GM18909 (cell line): ENCODE measurements at regions not wholly inside any gene's neighbourhood (a gene's known extent, or its start where the extent isn't known, plus 50 kb on each side); places are given as distances from the start of the nearest gene placed in this dataset.
A peak's percentile ranks its signal among the peaks of the same experiment; 100 is the strongest.
"Not testable (repeated sequence)": the region's sequence is repeated elsewhere in the genome, so short reads cannot be mapped to it uniquely, and the experiment has no call there.

ENCODE experiments used
- ATAC-seq: cut with Tn5 transposase; IDR thresholded peaks from one replicate; pipeline ENCODE4 v1.9.1; 2021; ENCODE audit warnings: mild to moderate bottlenecking; ENCODE audit not compliant: unreplicated experiment, poor library complexity

DNA sequence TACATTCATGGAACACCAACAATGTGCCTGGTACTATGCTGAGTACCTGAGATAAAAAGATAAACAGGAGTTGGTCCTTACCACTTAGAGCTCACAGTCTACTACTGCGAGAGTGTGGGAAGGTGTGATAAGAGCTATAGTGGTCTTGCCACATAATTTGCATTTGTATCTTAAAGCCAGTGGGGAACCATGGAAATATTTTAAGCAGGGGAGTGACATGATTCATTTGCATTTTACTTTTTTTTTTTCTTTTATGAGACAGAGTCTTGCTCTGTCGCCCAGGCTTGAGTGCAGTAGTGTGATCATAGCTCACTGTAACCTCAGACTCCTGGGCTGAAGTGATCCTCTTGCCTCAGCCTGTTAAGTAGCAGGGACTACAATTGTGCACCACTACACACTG, 53.6 kb downstream of the SRGAP2 start:
- ATAC-seq, result peak; percentile 91

DNA sequence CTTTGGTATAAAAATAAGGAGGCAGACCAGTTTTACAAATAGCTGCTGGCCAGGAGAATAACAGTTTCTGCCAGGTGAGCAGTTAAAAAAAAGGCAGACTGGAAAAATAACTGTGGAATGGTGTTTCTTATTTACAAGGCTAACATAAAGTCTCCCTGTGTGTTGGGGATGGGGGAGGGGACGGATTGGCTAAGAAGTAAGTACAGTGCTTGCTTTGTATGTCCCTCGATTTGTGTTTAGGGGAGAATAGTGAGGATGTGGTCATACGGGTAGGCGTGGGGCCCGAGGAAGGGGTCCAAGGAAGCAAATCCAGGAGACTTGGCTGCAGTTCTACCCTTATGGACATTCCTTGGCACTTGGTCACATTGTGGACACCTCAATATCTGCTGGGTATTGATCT, 58.1 kb downstream of the SRGAP2 start:
- not testable (repeated sequence) for ATAC-seq

DNA sequence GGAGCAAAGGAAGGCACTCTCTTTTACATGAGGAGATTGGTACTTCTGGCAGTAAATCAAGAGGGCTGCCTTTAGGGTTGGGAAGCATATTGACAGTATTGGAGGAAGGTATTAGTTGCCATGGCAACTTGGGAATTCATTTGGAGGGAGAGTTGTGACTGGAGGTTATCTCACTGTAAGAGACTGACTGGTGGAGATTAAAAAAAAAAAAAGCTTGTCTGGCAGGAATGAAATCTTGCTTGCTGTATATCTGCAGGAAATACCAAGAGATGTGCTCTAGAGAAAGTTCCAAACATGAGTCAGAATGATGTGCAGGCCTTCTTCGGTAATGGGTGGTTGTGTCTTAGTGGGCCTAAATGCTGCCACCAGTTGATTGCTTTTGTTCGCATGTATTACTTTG, 59.1 kb downstream of the SRGAP2 start:
- ATAC-seq, result not testable (repeated sequence)

DNA sequence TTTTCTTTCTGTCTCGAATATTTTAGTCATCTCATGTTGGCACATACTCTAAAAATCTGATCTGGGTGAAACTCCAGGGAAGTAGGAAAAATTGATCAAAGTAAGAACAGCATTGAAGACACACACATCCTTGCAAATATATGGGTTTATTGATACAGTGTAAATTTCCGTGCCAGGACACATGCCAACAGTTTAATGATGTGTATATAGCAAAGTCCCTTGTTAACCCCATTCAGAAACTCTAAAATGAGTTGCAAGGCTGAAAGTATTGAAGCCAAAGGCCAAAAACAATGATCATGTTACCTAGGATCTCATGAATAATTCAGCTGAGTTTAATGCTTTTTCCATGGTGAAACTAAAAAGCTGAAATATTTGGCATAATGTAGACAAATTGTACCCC, 61.6 kb downstream of the SRGAP2 start:
- ATAC-seq, result not testable (repeated sequence)

DNA sequence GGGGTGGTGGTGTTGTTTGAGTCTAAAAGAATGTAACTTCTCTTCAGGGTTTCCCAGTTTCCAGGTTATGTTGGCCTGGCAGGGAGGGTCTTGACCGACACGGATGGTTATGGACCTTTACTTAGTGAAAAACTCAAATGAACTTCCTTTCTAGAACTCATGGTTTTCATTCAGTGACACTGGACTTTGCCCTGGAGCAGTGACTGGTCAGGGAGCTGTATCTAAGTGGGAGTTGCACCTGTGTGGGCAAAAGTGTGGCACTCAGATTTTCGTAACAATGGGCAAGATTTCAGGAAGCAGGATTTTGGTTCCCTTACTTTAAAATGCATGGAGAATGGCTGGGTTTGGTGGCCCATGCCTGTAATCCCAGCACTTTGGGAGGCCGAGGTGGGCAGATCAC, 67.8 kb downstream of the SRGAP2 start:
- ATAC-seq, result not testable (repeated sequence)

DNA sequence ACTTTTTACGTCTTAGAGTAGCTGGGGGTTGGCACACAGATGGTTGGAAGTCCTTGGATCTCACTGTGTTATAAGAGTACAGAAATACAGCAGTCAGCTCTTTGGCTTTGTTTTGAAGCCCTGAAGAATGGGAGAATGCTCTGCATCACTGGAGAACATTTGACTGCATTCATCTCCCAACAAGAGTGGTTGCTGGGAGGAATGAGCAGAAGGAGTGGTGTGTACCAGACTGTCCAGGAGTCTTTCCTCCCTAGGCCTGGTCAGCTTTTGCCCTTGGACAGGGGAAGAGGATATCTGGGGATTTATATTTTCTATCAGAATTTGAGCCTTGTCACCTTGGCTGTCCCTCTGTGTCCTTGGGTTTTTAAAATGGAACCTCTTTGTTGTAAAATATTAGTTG, 69.8 kb downstream of the SRGAP2 start:
- not testable (repeated sequence) for ATAC-seq

DNA sequence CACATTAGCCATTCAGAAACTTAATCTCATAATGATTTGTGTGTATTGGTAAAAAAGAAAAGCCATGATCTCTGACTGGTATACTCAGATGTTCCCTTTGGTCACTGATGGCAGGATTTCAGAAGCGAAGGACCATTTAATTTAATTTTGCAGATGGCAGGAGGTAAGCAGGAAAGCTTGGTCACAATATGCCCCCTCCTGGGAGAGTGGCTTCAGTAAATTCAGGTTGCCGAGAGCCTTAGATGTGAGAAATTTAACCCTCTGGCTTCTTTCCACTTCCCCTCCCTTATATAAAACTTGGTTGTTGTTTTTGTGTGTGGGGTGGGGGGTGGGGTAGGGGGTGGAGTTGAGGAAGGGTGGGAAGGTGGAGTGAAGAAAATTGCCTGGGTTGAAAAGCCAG, 72.8 kb downstream of the SRGAP2 start:
- not testable (repeated sequence) for ATAC-seq

DNA sequence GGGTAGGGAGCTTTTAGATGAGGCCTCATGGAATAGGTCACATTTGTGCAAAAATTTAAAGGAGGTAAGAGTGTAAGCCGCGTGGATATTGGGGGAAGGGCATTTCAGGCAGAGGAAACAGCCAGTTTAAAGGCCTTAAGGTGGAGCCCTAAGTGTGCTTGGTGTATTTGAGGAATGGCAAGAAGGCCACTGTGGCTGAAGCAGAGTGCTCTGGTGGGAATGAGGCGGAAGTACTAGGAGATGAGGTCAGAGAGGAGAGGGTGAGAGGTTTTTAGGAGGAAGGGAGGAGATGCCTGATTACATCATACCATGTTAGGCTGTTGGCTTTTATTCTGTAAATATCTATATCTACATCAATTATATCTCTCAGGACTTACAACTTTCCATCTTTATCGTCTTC, 75.3 kb downstream of the SRGAP2 start:
- not testable (repeated sequence) for ATAC-seq

DNA sequence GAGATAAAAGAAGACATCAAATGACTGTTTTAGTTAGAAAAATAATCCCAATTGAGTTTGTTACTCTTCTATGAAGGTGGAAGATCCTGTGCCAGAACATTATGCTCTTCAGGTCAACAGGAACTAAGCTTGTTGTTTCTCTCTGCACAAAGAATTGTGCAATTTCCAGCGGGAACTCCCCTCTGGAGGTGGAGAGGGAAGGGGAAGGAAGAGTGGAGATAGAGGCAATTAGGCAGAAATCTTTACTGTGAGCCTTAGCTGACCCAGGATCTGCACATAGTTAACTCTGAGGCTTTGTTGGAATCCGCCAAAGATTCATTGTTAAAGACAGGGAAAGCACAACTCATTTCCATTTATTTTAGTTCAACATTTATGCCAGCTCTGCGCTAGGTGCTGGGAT, 77.3 kb downstream of the SRGAP2 start:
- not testable (repeated sequence) for ATAC-seq

DNA sequence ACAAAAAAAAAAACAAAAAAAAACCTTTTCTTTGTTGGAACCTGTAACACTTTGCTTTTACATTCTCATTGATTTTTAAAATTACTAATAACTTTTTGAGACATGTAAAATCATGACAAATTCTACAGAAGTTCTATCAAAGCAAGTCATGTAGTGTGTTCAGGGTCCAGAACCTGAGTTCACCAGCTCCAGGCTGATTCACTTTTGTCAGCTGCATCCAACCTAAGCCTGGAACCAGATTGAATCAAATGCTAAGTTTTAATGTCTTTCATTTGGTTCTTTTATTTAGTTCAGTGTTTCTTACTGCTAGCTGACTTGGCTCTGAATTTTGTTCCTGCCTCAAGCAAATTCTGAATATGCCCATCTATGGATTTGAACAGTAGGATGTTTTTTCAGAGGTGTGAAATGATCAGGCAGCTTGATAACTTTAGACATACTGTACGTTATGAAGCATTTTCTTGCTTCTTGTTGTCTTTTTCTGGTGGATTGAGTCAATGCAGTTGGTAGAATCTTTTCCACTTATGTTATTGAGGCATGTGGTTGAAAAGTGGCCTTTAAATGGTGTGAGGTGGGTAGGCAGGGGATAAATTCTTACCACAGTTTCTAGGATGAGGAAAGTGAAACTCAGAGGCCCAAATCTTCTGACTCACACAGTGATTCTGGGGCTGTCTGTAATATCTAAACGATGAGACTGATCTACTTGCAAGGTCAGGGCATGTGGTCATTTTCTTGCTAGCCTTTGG, 78.7 kb downstream of the SRGAP2 start:
- peak; percentile 80 for ATAC-seq

DNA sequence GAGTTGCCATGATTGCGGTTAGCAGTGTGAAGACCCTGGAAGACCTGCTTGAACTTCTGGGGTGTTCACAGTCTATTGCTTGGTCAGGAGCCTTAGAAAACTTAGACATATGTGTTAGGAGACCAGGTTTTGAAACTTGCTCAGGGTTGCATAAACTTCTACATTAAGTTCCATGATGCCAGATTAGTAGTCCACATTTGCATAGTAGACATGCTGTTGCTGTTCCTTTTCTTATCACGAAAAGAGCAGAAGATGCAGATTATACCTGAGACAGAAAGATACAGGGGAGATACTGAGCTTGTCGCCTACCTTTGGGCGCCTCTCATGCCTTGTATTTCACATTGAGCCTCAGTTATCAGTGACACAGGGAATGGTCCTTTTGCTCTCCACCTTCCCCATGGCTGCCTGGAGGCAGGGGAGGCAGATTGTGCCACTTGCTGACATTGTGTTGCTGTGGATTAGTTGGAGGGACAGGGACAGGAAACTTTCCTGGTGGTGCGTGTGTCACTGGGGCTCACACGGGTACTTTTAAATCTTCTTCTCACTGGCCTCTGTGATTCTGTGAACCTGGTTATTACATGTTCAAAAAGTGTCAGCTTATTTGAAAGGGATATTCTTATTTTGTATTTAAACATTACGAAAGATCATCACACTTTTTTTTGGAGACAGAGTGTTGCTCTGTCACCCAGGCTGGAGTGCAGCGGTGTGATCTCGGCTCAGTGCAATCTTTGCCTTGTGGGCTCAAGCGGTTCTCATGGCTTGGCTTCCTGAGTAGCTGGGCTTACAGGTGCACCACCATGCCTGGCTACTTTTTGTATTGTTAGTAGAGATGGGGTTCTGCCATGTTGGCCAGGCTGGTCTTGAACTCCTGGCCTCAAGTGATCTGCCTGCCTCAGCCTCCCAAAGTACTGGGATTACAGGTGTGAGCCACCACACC, 82.0 kb downstream of the SRGAP2 start:
- ATAC-seq, result not testable (repeated sequence)

DNA sequence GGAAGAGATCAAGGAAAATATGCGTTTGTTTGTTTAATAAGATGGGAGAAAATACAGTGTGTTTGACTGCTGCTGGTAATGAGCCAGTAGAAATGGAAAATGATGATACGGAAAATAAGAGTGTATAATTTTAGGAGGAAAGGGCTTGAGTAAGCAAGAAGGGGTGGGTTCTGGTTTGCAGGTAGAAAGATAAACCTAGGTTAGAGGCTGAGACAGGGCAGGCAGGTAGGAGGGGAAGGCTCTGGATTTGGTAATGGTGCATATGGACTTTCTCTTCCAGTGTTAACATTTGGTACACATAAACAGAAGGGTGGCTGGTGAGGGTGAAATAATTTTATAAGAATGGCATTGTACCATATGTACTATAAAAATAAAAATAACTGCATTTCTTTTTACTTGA, 84.4 kb downstream of the SRGAP2 start:
- not testable (repeated sequence) for ATAC-seq

DNA sequence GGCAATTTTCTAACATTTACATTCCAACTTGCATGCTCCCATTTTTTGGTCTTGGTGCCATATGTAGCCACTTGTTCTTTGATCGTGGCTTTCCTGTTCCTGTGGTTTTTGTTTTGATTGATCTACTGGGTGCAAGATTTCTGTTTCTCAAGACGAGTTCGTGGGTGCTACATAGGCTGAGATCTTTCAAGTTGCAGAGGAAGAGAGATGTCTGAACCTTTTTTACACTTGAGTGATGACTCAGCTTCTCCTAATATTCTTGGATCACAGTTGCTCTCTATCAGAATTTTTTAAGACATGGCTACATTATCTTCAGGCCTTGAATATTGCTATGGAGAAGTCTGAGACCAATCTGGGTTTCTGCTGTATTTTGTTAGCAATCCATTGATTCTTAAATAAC, 85.1 kb downstream of the SRGAP2 start:
- not testable (repeated sequence) for ATAC-seq

DNA sequence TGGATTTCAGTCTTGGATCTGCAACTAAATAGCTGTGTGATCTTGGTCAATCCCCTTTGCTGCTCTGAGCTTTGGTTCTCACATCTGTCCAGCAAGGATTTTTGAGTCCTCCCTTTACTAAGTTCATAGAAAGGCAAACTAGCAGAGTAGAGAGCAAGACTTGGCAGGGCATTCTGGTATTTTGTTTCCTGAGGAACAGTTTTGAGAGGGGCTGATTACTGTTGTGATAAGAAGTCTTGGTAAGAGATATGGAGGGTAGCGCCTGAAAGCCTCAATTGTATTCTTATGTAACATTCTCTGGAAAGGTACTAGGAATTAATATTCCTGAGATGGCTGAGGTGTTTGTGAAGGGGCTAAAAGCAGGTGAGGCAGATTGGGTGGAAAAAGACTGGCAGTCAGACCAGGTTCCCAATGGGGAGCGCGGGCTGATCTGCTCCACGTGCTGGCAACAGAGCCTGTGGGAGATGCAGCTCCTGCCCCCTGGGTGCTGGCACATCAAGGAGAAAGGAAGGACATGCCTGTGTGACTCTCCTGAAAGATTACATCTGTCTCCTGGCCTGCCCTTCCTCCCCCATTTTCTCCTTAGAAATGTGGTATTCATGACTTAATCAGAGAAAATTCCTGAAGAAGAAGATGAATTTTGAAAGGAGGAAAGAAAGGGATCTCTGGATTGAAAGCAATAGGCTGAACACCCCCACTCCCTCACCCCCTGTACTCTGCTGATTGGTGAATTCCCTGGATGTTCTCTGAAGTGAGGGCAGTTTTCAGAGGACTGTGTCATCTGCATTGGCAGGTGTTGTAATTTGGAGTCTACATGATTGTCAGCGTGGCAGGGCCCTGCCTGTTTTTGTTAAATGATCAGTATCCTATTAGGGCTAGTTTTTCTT, 94.0 kb downstream of the SRGAP2 start:
- ATAC-seq, result not testable (repeated sequence)

DNA sequence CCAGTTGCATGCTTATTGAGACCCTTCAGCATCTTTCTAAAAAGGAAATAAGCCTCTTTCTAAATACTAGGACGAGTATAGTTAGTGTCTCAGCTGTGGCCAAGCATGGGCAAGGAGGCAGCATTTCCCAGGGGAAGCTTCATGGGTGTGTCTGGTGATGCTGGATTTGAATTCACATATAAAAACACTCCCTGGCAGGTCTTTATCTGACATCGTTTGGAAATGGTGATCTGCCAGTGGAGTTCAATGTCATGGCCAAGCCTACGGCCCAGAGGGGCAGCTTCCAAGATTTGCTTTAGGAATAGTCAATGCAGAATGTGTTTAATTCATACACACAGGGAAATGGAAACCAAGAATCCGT, 94.7 kb downstream of the SRGAP2 start:
- not testable (repeated sequence) for ATAC-seq

DNA sequence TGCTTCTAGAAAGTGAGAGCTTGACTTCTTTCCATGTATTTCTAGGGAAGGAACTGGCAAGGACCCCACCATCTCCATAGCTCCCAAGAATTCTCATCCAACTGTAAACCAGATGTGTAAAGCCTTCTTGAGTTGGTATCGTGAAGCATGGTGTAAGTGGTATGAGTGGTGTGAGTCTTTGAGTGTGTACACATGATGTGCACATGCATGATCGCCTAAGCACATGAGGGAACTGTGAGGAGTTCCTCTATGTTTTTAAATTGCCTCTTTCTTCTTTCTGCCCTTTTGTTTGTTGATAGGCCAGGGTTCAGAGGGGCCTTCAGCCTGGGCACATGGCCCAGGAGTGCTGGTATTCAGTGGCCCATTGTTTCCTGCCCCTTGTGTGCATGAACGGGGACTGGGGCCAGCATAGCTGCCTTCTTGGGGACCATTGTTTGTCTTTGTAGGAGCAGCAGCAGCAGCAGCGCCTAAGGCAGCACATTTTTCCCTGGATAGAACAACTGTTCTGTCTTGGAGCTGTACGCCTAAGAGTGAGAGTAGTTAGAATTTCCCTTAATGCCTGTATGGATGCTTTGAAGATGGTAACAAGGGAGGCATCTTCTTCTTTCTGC, 95.9 kb downstream of the SRGAP2 start:
- ATAC-seq, result not testable (repeated sequence)

DNA sequence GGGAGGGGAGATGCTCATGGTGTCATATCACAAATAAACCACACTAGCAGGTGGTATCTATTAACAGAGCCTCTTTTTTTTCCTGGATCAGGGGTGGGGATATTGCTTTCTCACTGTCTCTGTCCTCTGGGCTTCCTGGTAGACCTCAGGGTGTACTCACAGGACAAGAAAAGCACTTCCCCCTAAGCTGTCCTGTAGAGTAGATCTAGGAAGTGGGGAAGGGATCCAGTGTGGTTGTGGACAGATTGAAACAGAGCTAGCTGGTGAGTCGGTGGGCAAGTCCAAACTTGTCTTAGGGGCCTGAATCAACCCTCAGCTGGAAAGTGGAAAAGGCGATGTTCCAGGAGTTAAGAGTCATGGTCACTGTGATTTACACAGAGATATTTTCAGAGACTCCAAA, 96.6 kb downstream of the SRGAP2 start:
- not testable (repeated sequence) for ATAC-seq

DNA sequence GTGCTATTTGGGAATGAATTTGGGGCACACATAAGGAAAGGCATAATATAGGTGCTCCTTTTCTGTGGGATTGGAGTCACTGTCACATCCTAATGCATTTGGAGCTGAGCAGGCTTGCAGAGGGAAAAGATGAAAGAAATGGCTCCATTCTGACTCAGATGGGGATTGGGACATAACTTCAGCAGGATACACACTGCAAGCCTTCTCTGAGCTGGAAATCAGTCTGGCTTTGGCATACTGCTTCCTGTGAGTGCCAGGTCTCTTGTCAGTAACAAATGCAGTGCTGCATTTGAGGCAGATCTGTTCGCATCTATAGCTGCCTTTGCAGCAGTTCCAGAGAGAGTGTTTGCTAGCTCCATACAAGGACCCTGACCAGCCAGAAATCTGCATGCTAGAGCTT, 98.7 kb downstream of the SRGAP2 start:
- not testable (repeated sequence) for ATAC-seq

DNA sequence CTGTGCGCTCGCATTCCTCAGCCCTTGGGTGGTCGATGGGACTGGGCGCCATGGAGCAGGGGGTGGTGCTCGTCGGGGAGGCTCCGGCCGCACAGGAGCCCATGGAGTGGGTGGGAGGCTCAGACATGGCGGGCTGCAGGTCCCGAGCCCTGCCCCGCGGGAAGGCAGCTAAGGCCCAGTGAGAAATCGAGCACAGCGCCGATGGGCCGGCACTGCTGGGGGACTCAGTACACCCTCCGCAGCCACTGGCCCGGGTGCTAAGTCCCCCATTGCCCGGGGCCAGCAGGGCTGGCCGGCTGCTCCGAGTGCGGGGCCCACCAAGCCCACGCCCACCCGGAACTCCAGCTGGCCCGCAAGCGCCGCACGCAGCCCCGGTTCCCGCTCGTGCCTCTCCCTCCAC, 104.1 kb downstream of the SRGAP2 start:
- ATAC-seq, result not testable (repeated sequence)

DNA sequence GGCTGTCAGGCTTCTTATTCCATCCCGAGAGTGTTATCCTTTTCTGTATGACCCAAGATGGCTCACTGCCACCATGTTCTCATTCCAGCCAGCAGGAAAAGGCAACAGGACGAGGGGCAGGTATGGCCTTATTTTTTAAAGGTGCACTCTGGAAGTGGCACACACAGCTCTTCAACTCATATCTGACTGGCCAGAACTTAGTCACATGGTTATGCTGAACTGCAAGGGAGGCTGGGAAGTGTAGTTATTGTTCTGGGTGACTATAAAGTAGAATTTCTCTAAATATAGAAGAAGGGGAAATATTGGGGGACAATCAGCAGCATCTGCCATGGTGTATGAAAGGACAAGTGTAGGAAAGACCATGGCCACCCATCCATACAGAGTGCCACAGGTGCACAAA, 107.6 kb downstream of the SRGAP2 start:
- not testable (repeated sequence) for ATAC-seq
